ENCODE measurements at regions not wholly inside any gene's neighbourhood (a gene's known extent, or its start where the extent isn't known, plus 50 kb on each side); places are given as distances from the start of the nearest gene placed in this dataset.

GRCh38 chr1:193700710-193701355 is 514.4 kb upstream of the B3GALT2 start:
- TF ChIP-seq CTCF (IDR thresholded peaks at IDR 0.05; ENCODE audit: low read length) (no peak), EZH2 (IDR thresholded peaks at IDR 0.05; ENCODE audit: borderline replicate concordance, low read length) (no peak)

DNA sequence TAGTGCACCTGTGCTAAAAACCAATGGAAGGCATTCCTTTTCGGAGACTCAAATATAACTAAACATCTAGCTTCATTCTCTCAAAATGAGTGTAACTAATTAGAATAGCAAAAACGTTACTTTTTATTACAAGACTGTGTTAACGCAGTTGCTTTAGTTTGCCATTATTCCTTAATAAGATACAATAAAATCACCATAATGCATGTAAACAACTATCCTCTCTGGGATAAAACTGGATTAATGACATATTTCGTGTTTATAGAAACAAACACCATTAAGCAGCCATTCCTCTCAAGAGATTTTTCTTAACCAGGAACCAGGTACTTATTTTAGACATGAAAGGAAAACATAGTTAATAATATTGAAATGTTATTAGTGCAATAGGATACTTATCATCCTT is 512.8 kb upstream of the B3GALT2 start:
- H3K4me3 ChIP-seq (ENCODE audit: low read depth, low read length, poor library complexity, severe bottlenecking) = no peak overlapping the region
- H3K9me3 ChIP-seq (ENCODE audit: low read length) = no peaks in the 10 kb centered on the region
- no peak overlapping the region for H3K4me2 ChIP-seq (ENCODE audit: low read length)
- no peaks in the 10 kb centered on the region for H3K79me2 ChIP-seq (ENCODE audit: insufficient read depth, low read length)
- no peaks in the 10 kb centered on the region for H3K4me1 ChIP-seq (ENCODE audit: insufficient read depth, low read length, severe bottlenecking)
- H3K27ac ChIP-seq (ENCODE audit: low read depth, low read length, poor library complexity, severe bottlenecking) = no peak overlapping the region
- TF ChIP-seq CTCF (IDR thresholded peaks at IDR 0.05; ENCODE audit: low read length) (no peak), EZH2 (IDR thresholded peaks at IDR 0.05; ENCODE audit: borderline replicate concordance, low read length) (no peak)
- H4K20me1 ChIP-seq (ENCODE audit: insufficient read depth, low read length) = no peaks in the 10 kb centered on the region
- no peaks in the 10 kb centered on the region for H3K27me3 ChIP-seq (ENCODE audit: insufficient read depth, low read length)
- no peaks in the 10 kb centered on the region for H3K36me3 ChIP-seq (ENCODE audit: insufficient read depth, low read length)
- no peak overlapping the region for H3K9ac ChIP-seq (ENCODE audit: low read length)
- no peaks in the 10 kb centered on the region for H3F3A ChIP-seq (ENCODE audit: insufficient read depth, low read length)
- H2AFZ ChIP-seq (ENCODE audit: low read length) = no peak overlapping the region
- H3K9me2 ChIP-seq (ENCODE audit: low read depth, low read length) = no peaks in the 10 kb centered on the region

More at GRCh38 chr1:193700710-193701355, 514.4 kb upstream of the B3GALT2 start:
- Histone ChIP-seq H3K9me3 (ENCODE audit: low read length) (no peaks in the 10 kb centered on the region), H3K79me2 (ENCODE audit: insufficient read depth, low read length) (no peaks in the 10 kb centered on the region), H3F3A (ENCODE audit: insufficient read depth, low read length) (no peaks in the 10 kb centered on the region), H3K36me3 (ENCODE audit: insufficient read depth, low read length) (no peaks in the 10 kb centered on the region), H3K27me3 (ENCODE audit: insufficient read depth, low read length) (no peaks in the 10 kb centered on the region), H3K9me2 (ENCODE audit: low read depth, low read length) (no peaks in the 10 kb centered on the region), H3K4me3 (ENCODE audit: low read depth, low read length, poor library complexity, severe bottlenecking) (no peak overlapping the region), H3K27ac (ENCODE audit: low read depth, low read length, poor library complexity, severe bottlenecking) (no peak overlapping the region), H3K9ac (ENCODE audit: low read length) (no peak overlapping the region), H4K20me1 (ENCODE audit: insufficient read depth, low read length) (no peaks in the 10 kb centered on the region), H2AFZ (ENCODE audit: low read length) (no peak overlapping the region), H3K4me1 (ENCODE audit: insufficient read depth, low read length, severe bottlenecking) (no peaks in the 10 kb centered on the region), H3K4me2 (ENCODE audit: low read length) (no peak overlapping the region)

DNA sequence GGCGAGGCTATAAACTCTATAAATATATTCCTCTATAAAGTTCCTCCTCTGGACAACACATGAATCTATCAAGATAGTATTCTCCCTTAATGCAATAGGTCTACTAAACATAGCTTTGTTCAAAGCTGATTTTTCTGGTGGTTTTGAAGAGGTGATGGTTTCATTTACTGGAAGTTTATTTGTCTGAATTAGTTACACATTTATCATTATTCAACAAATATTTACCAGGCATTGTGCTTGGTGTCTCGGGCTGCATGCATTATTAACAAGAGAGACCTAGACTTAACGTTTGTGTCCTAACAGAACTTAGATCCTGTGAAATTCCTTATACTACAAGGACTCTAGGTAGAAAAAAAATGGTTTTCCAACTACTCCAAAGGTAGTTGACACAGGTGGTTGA is 511.4 kb upstream of the B3GALT2 start:
- Histone ChIP-seq H3K36me3 (ENCODE audit: insufficient read depth, low read length) (no peaks in the 10 kb centered on the region), H3K27ac (ENCODE audit: low read depth, low read length, poor library complexity, severe bottlenecking) (no peak overlapping the region), H3K9me2 (ENCODE audit: low read depth, low read length) (no peaks in the 10 kb centered on the region), H3K4me3 (ENCODE audit: low read depth, low read length, poor library complexity, severe bottlenecking) (no peak overlapping the region), H4K20me1 (ENCODE audit: insufficient read depth, low read length) (no peaks in the 10 kb centered on the region), H3K9ac (ENCODE audit: low read length) (no peak overlapping the region), H3K4me1 (ENCODE audit: insufficient read depth, low read length, severe bottlenecking) (no peaks in the 10 kb centered on the region), H3F3A (ENCODE audit: insufficient read depth, low read length) (no peaks in the 10 kb centered on the region), H3K27me3 (ENCODE audit: insufficient read depth, low read length) (no peaks in the 10 kb centered on the region), H3K79me2 (ENCODE audit: insufficient read depth, low read length) (no peaks in the 10 kb centered on the region), H2AFZ (ENCODE audit: low read length) (no peak overlapping the region), H3K4me2 (ENCODE audit: low read length) (no peak overlapping the region), H3K9me3 (ENCODE audit: low read length) (no peaks in the 10 kb centered on the region)
- TF ChIP-seq CTCF (IDR thresholded peaks at IDR 0.05; ENCODE audit: low read length) (no peak), EZH2 (IDR thresholded peaks at IDR 0.05; ENCODE audit: borderline replicate concordance, low read length) (no peak)
